ENCODE measurements at regions not wholly inside any gene's neighbourhood (a gene's known extent, or its start where the extent isn't known, plus 50 kb on each side); places are given as distances from the start of the nearest gene placed in this dataset.

DNA sequence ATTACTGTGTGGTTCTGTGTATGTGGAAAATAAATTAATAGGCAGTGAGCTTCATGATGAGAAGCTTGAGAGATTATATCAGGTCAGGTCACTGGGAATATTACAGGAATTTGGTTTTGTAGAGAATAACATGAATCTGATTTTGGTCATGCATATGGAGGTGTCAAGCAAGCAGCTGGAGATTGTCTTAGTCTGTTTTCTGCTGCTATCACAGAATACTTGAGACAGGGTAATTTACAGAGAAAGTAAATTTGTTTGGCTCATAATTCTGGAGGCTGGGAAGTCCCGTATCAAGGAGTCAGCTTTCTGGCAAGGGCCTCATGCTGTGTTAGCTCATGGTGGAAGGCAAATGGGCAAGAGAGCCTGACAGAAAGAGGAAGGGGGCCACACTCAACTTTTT is 120.7 kb upstream of the FAM3C start:
- no peaks in the 10 kb centered on the region for H3K36me3 ChIP-seq (ENCODE audit: insufficient read depth, low read length, poor library complexity, severe bottlenecking)
- no peak overlapping the region for H3K4me3 ChIP-seq (ENCODE audit: low read depth, low read length, poor library complexity, severe bottlenecking)
- intact Hi-C loops (cut with micrococcal nuclease; ENCODE audit: unreplicated experiment): no loop called here
- ChIA-PET POLR2A (ENCODE audit: low non-redundant PET) (no interaction called here), CTCF (no interaction called here)
- H3K27ac ChIP-seq (ENCODE audit: low read depth, low read length, poor library complexity, severe bottlenecking): no peak overlapping the region
- H3K4me1 ChIP-seq (ENCODE audit: insufficient read depth, low read length, poor library complexity, severe bottlenecking): peaks cover 10% of the 10 kb centered on the region
- no TSS peak for BruUV-seq (replicated peaks)
- no peak for DNase-seq (ENCODE audit: low spot score)
- no peak for TF ChIP-seq EZH2 (IDR thresholded peaks at IDR 0.05; ENCODE audit: borderline replicate concordance, low read depth, low read length, poor library complexity, severe bottlenecking)
- TF ChIP-seq, protein P1, sequence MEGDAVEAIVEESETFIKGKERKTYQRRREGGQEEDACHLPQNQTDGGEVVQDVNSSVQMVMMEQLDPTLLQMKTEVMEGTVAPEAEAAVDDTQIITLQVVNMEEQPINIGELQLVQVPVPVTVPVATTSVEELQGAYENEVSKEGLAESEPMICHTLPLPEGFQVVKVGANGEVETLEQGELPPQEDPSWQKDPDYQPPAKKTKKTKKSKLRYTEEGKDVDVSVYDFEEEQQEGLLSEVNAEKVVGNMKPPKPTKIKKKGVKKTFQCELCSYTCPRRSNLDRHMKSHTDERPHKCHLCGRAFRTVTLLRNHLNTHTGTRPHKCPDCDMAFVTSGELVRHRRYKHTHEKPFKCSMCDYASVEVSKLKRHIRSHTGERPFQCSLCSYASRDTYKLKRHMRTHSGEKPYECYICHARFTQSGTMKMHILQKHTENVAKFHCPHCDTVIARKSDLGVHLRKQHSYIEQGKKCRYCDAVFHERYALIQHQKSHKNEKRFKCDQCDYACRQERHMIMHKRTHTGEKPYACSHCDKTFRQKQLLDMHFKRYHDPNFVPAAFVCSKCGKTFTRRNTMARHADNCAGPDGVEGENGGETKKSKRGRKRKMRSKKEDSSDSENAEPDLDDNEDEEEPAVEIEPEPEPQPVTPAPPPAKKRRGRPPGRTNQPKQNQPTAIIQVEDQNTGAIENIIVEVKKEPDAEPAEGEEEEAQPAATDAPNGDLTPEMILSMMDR (conservative IDR thresholded peaks at IDR 0.05; ENCODE audit: low read depth, low read length): no peak
- H3K27me3 ChIP-seq (replicated peaks; ENCODE audit: insufficient read depth, low read depth, low read length, poor library complexity): no peaks in the 10 kb centered on the region
- no peaks in the 10 kb centered on the region for H3K9me3 ChIP-seq (ENCODE audit: low read depth, low read length, poor library complexity, severe bottlenecking)

GRCh38 chr7:121515630-121516401 is 119.7 kb upstream of the FAM3C start:
- H3K36me3 ChIP-seq (ENCODE audit: insufficient read depth, low read length, poor library complexity, severe bottlenecking): no peaks in the 10 kb centered on the region
- H3K4me3 ChIP-seq (ENCODE audit: low read depth, low read length, poor library complexity, severe bottlenecking): no peak overlapping the region
- H3K27ac ChIP-seq (ENCODE audit: low read depth, low read length, poor library complexity, severe bottlenecking): no peak overlapping the region
- no peaks in the 10 kb centered on the region for H3K27me3 ChIP-seq (replicated peaks; ENCODE audit: insufficient read depth, low read depth, low read length, poor library complexity)
- TF ChIP-seq, protein P1 (conservative IDR thresholded peaks at IDR 0.05; ENCODE audit: low read depth, low read length): no peak
- no peak for TF ChIP-seq EZH2 (IDR thresholded peaks at IDR 0.05; ENCODE audit: borderline replicate concordance, low read depth, low read length, poor library complexity, severe bottlenecking)
- intact Hi-C loops (cut with micrococcal nuclease; ENCODE audit: unreplicated experiment): no loop called here
- ChIA-PET POLR2A (ENCODE audit: low non-redundant PET) (no interaction called here), CTCF (no interaction called here)
- peaks cover under 1% of the 10 kb centered on the region for H3K4me1 ChIP-seq (ENCODE audit: insufficient read depth, low read length, poor library complexity, severe bottlenecking)
- H3K9me3 ChIP-seq (ENCODE audit: low read depth, low read length, poor library complexity, severe bottlenecking): peaks cover 5% of the 10 kb centered on the region
- no peak for DNase-seq (ENCODE audit: low spot score)
- BruUV-seq (replicated peaks): no TSS peak

- H3K27me3 ChIP-seq (replicated peaks; ENCODE audit: insufficient read depth, low read depth, low read length, poor library complexity): no peaks in the 10 kb centered on the region
- H3K36me3 ChIP-seq (ENCODE audit: insufficient read depth, low read length, poor library complexity, severe bottlenecking): no peaks in the 10 kb centered on the region
- no TSS peak for BruUV-seq (replicated peaks)
- no peak overlapping the region for H3K4me3 ChIP-seq (ENCODE audit: low read depth, low read length, poor library complexity, severe bottlenecking)
- intact Hi-C loops (cut with micrococcal nuclease; ENCODE audit: unreplicated experiment): no loop called here
- H3K27ac ChIP-seq (ENCODE audit: low read depth, low read length, poor library complexity, severe bottlenecking): no peak overlapping the region
- peaks cover 8% of the 10 kb centered on the region for H3K9me3 ChIP-seq (ENCODE audit: low read depth, low read length, poor library complexity, severe bottlenecking)
- CTCF ChIA-PET: no interaction called here
- POLR2A ChIA-PET (ENCODE audit: low non-redundant PET): no interaction called here
- DNase-seq (ENCODE audit: low spot score): no peak
- no peaks in the 10 kb centered on the region for H3K4me1 ChIP-seq (ENCODE audit: insufficient read depth, low read length, poor library complexity, severe bottlenecking)
- TF ChIP-seq, protein P1 (conservative IDR thresholded peaks at IDR 0.05; ENCODE audit: low read depth, low read length): no peak
Observed at GRCh38 chr7:121515229-121515628, 119.1 kb upstream of the FAM3C start.

Data from A673 (cell line).